Liver (tissue), 8 donors: ENCODE measurements at regions not wholly inside any gene's neighbourhood (a gene's known extent, or its start where the extent isn't known, plus 50 kb on each side); places are given as distances from the start of the nearest gene placed in this dataset.

Experiments used
- DNase-seq: peaks from one replicate; pipeline ENCODE4 v3.0.0-alpha.2; 2017; ENCODE audit warnings: low spot score
- H3K27ac ChIP-seq, 2 donors: one replicate each; pipeline ENCODE4 v1.7.0; 2013; ENCODE audit warnings: inconsistent platforms in 2 of 2, low read length in 2 of 2, control low read depth in 1 of 2, low read depth in 1 of 2, mild to moderate bottlenecking in 1 of 2
- H3K27me3 ChIP-seq, 4 donors: one replicate each; pipeline versions ENCODE4 v1.6.1 to v1.7.0; 2013; ENCODE audit warnings: low read length in 3 of 4, inconsistent platforms in 1 of 4, mild to moderate bottlenecking in 1 of 4, moderate library complexity in 1 of 4; ENCODE audit not compliant: control insufficient read depth in 4 of 4, insufficient read depth in 4 of 4
- H3K36me3 ChIP-seq, 4 donors: one replicate each; pipeline versions ENCODE4 v1.6.1 to v1.7.0; 2013; ENCODE audit warnings: low read length in 3 of 4, mild to moderate bottlenecking in 3 of 4, low read depth in 1 of 4, moderate library complexity in 1 of 4; ENCODE audit not compliant: control insufficient read depth in 4 of 4, insufficient read depth in 3 of 4
- H3K4me1 ChIP-seq, 4 donors: one replicate each; pipeline versions ENCODE4 v1.6.1 to v1.7.0; 2013; ENCODE audit warnings: low read length in 3 of 4, mild to moderate bottlenecking in 3 of 4, moderate library complexity in 1 of 4; ENCODE audit not compliant: control insufficient read depth in 4 of 4, insufficient read depth in 4 of 4
- H3K4me3 ChIP-seq, 3 donors: one replicate each; pipeline versions ENCODE4 v1.6.1 to v1.7.0; 2013; ENCODE audit warnings: low read length in 3 of 3, control low read depth in 1 of 3, low read depth in 1 of 3, mild to moderate bottlenecking in 1 of 3
- H3K9ac ChIP-seq, 2 donors: one replicate each; pipeline ENCODE4 v1.7.0; 2013; ENCODE audit warnings: low read length in 2 of 2, mild to moderate bottlenecking in 2 of 2, moderate library complexity in 2 of 2, control low read depth in 1 of 2, low read depth in 1 of 2
- H3K9me3 ChIP-seq, 4 donors: one replicate each; pipeline versions ENCODE4 v1.6.1 to v1.7.0; 2013; ENCODE audit warnings: low read length in 3 of 4; ENCODE audit not compliant: control insufficient read depth in 4 of 4
- CTCF ChIP-seq: fragments of 150-350 bp; IDR thresholded peaks from 2 replicates; pipeline ENCODE4 v1.5.1; 2017; ENCODE audit warnings: improper control_type of control experiment, low read depth, low read length; ENCODE audit not compliant: missing input control
- EGR1 ChIP-seq, 2 donors: IDR thresholded peaks; 2 replicates each; pipeline ENCODE4 v1.6.1; 2016 to 2018; ENCODE audit warnings: antibody characterized with exemption in 2 of 2, low read depth in 2 of 2
- FOXA1 ChIP-seq: IDR thresholded peaks from 2 replicates; pipeline ENCODE4 v1.6.1; 2016; ENCODE audit warnings: antibody characterized with exemption
- FOXA2 ChIP-seq: IDR thresholded peaks from 2 replicates; pipeline ENCODE4 v1.6.1; 2016; ENCODE audit warnings: antibody characterized with exemption
- GABPA ChIP-seq, 2 donors: IDR thresholded peaks in 1 of 2; conservative IDR thresholded peaks in 1 of 2; 2 replicates each; pipeline ENCODE4 v1.6.1; 2016; ENCODE audit warnings: antibody characterized with exemption in 2 of 2, mild to moderate bottlenecking in 1 of 2, moderate library complexity in 1 of 2
- HNF4A ChIP-seq, 2 donors: conservative IDR thresholded peaks; 2 replicates each; pipeline ENCODE4 v1.6.1; 2016; ENCODE audit warnings: antibody characterized with exemption in 2 of 2, mild to moderate bottlenecking in 2 of 2
- HNF4G ChIP-seq: IDR thresholded peaks from 2 replicates; pipeline ENCODE4 v1.6.1; 2016; ENCODE audit warnings: antibody characterized with exemption
- JUND ChIP-seq, 2 donors: IDR thresholded peaks; 2 replicates each; pipeline ENCODE4 v1.6.1; 2016; ENCODE audit warnings: antibody characterized with exemption in 2 of 2
- NR2F2 ChIP-seq: IDR thresholded peaks from 2 replicates; pipeline ENCODE4 v1.6.1; 2016; ENCODE audit warnings: antibody characterized with exemption
- RAD21 ChIP-seq, 2 donors: IDR thresholded peaks; 2 replicates each; pipeline ENCODE4 v1.6.1; 2016; ENCODE audit warnings: antibody characterized with exemption in 2 of 2, mild to moderate bottlenecking in 2 of 2
- REST ChIP-seq: IDR thresholded peaks from 2 replicates; pipeline ENCODE4 v1.6.1; 2016; ENCODE audit warnings: antibody characterized with exemption, mild to moderate bottlenecking
- RXRA ChIP-seq, 2 donors: IDR thresholded peaks; 2 replicates each; pipeline ENCODE4 v1.6.1; 2017 to 2018; ENCODE audit warnings: antibody characterized with exemption in 2 of 2, mild to moderate bottlenecking in 1 of 2
- SP1 ChIP-seq: IDR thresholded peaks from 2 replicates; pipeline ENCODE4 v1.6.1; 2018; ENCODE audit warnings: antibody characterized with exemption, mild to moderate bottlenecking
- TAF1 ChIP-seq: conservative IDR thresholded peaks from 2 replicates; pipeline ENCODE4 v1.6.1; 2016; ENCODE audit warnings: antibody characterized with exemption, mild to moderate bottlenecking
- YY1 ChIP-seq: IDR thresholded peaks from 2 replicates; pipeline ENCODE4 v1.6.1; 2016; ENCODE audit warnings: antibody characterized with exemption, mild to moderate bottlenecking
- WGBS: extraction: QIAGEN DNeasy Blood & Tissue Kit; methylation state at CpG from one replicate; pipeline ENCODE4 v1.1.7; 2013; 5-methylcytosine and 5-hydroxymethylcytosine counted together
- TF ChIP-seq, protein P1 (sequence below): IDR thresholded peaks from 2 replicates; pipeline ENCODE4 v1.6.1; 2016; ENCODE audit warnings: antibody characterized with exemption
- TF ChIP-seq, protein P2 (sequence below): IDR thresholded peaks from 2 replicates; pipeline ENCODE4 v1.6.1; 2016; ENCODE audit warnings: antibody characterized with exemption
- donor health status: healthy.
- donor health status: healthy.
- donor health status: healthy.
- donor health status: healthy.
- donor health status: healthy.

DNA sequence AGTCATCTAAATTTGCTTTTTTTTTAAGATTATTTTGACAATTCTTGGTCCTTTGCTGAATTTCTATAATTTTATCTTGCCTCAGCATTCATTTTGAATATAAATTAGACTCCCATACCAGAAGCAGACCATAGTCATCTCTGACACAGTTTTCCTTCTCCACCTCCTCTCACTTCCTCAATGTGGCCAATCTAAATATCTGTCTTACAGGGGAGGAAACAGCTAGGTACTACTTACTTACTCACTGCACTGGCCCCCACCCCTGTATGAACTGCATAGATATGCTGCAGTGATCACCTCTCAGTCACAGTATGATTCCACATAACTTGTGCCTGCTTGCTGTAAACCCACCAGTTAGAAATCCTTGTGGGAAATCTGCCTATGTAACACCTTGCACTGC lies 665.6 kb downstream of the FGF9 start:
- H3K36me3 ChIP-seq, result no peaks in the 10 kb centered on the region
- no peak overlapping the region for H3K9ac ChIP-seq
- no peak overlapping the region for H3K4me3 ChIP-seq
- H3K9me3 ChIP-seq, result peaks cover 0 to 7% (median 0%) of the 10 kb centered on the region in 4 donors
- TF ChIP-seq GABPA (IDR thresholded peaks at IDR 0.05 in 1 of 2, conservative IDR thresholded peaks at IDR 0.05 in 1 of 2) (no peak), TAF1 (no peak), REST (no peak), NR2F2 (no peak), RXRA (IDR thresholded peaks at IDR 0.05) (no peak), SP1 (no peak), EGR1 (IDR thresholded peaks at IDR 0.05; ENCODE audit: low read depth in 2 of 2) (no peak), YY1 (no peak), HNF4G (no peak), HNF4A (conservative IDR thresholded peaks at IDR 0.05) (no peak), CTCF (no peak), FOXA1 (no peak), FOXA2 (no peak), RAD21 (IDR thresholded peaks at IDR 0.05) (no peak), JUND (IDR thresholded peaks at IDR 0.05) (no peak)
- TF ChIP-seq, protein P1, sequence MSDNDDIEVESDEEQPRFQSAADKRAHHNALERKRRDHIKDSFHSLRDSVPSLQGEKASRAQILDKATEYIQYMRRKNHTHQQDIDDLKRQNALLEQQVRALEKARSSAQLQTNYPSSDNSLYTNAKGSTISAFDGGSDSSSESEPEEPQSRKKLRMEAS, result no peak
- TF ChIP-seq, protein P2, sequence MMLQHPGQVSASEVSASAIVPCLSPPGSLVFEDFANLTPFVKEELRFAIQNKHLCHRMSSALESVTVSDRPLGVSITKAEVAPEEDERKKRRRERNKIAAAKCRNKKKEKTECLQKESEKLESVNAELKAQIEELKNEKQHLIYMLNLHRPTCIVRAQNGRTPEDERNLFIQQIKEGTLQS, result no peak
- H3K4me1 ChIP-seq, result no peaks in the 10 kb centered on the region
- no peaks in the 10 kb centered on the region for H3K27me3 ChIP-seq
- DNase-seq, result no peak
- H3K27ac ChIP-seq, result no peak overlapping the region

- TF ChIP-seq, protein P1, result no peak
- no peak for TF ChIP-seq TAF1
- no peak for TF ChIP-seq YY1
- no peak for TF ChIP-seq RXRA (IDR thresholded peaks at IDR 0.05)
- no peak for TF ChIP-seq REST
- TF ChIP-seq RAD21 (IDR thresholded peaks at IDR 0.05), result no peak
- no peak for TF ChIP-seq EGR1 (IDR thresholded peaks at IDR 0.05; ENCODE audit: low read depth in 2 of 2)
- TF ChIP-seq, protein P2, result no peak
- TF ChIP-seq HNF4A (conservative IDR thresholded peaks at IDR 0.05), result no peak
- no peak for TF ChIP-seq HNF4G
- no peak for TF ChIP-seq NR2F2
- no peak for TF ChIP-seq JUND (IDR thresholded peaks at IDR 0.05)
- Histone ChIP-seq H3K4me1 (no peaks in the 10 kb centered on the region), H3K27ac (no peak overlapping the region), H3K9ac (no peak overlapping the region), H3K36me3 (no peaks in the 10 kb centered on the region), H3K9me3 (no peaks in the 10 kb centered on the region), H3K27me3 (no peaks in the 10 kb centered on the region), H3K4me3 (no peak overlapping the region)
- no peak for DNase-seq
- 82% methylated on average over 3 of the region's 3 CpGs for WGBS
These were observed 686.3 kb downstream of the FGF9 start for GRCh38 chr13:22357132-22357531.
